GM12865 (cell line): ENCODE measurements at regions not wholly inside any gene's neighbourhood (a gene's known extent, or its start where the extent isn't known, plus 50 kb on each side); places are given as distances from the start of the nearest gene placed in this dataset.
A peak's percentile ranks its signal among the peaks of the same experiment; 100 is the strongest.

Experiments used
- DNase-seq: peaks from one replicate; pipeline ENCODE4 v3.0.0; 2010; ENCODE audit warnings: low read depth
- H3K4me3 ChIP-seq: 2 replicates; pipeline ENCODE4 v1.5.1; 2011; ENCODE audit warnings: mild to moderate bottlenecking, low read depth, low read length, control low read depth
- CTCF ChIP-seq: IDR thresholded peaks from 2 replicates; pipeline ENCODE4 v1.5.1; 2011; ENCODE audit warnings: low read length, control low read depth, low read depth, inconsistent platforms; ENCODE audit not compliant: insufficient read depth; ENCODE audit errors: missing control alignments

- no peak for TF ChIP-seq CTCF
- DNase-seq = peak; percentile 63
- H3K4me3 ChIP-seq = no peak overlapping the region
These were observed 84.5 kb upstream of the DUSP5 start for GRCh38 chr10:110413049-110413783.

- no peak overlapping the region for H3K4me3 ChIP-seq
- TF ChIP-seq CTCF = no peak
- DNase-seq = no peak
These were observed 83.7 kb upstream of the DUSP5 start for GRCh38 chr10:110413903-110414547.

GRCh38 chr10:110414548-110415309 lies 83.0 kb upstream of the DUSP5 start:
- peak overlapping the region; percentile 6; the same call in 1 of the 2 replicates for H3K4me3 ChIP-seq
- no peak for TF ChIP-seq CTCF
- peak; percentile 98 for DNase-seq

GRCh38 chr10:110415809-110416208 lies 81.9 kb upstream of the DUSP5 start:
- no peak overlapping the region for H3K4me3 ChIP-seq
- peak; percentile 21 for DNase-seq
- no peak for TF ChIP-seq CTCF

GRCh38 chr10:110416776-110417711 lies 80.7 kb upstream of the DUSP5 start:
- TF ChIP-seq CTCF = no peak
- no peak overlapping the region for H3K4me3 ChIP-seq

GRCh38 chr10:110418218-110418617 lies 79.5 kb upstream of the DUSP5 start:
- DNase-seq = no peak
- H3K4me3 ChIP-seq = no peak overlapping the region

More at GRCh38 chr10:110416776-110417711, 80.7 kb upstream of the DUSP5 start:
- DNase-seq = no peak

More at GRCh38 chr10:110418218-110418617, 79.5 kb upstream of the DUSP5 start:
- TF ChIP-seq CTCF = no peak
